ENCODE measurements at regions not wholly inside any gene's neighbourhood (a gene's known extent, or its start where the extent isn't known, plus 50 kb on each side); places are given as distances from the start of the nearest gene placed in this dataset.

DNA sequence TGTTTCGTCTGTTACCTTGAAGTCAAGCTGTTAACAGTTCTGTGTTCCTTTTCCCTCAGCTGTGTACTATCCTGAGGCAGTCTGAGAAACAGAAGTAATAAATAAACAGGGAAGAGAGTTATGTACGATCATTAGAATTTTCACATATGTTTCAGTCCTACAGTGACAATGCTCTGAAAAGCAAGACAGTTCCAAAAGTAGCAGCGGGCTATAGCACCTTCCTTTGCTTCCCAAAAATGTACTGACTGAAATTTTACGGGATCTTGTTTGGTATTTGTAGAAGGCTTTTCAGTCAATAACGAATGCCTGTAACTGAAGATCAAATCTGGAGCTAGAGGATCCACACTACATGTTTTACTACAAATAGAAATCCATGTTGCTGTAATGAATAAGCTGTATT, 428.1 kb downstream of the PYDC2 start:
- Histone ChIP-seq H3K27ac (no peak overlapping the region), H3K9ac (no peak overlapping the region), H3K79me2 (ENCODE audit: low read depth) (no peaks in the 10 kb centered on the region), H3F3A (ENCODE audit: low read depth) (peaks cover under 1% of the 10 kb centered on the region), H3K4me3 (no peak overlapping the region), H3K27me3 (no peaks in the 10 kb centered on the region), H4K20me1 (ENCODE audit: low read depth) (no peaks in the 10 kb centered on the region), H3K36me3 (no peaks in the 10 kb centered on the region), H3K4me1 (no peaks in the 10 kb centered on the region), H2AFZ (replicated peaks) (peak overlapping the region; percentile 89), H3K4me2 (no peak overlapping the region), H3K9me3 (ENCODE audit: low read depth) (no peaks in the 10 kb centered on the region)
- Mint-ChIP-seq H3K9me3 (peaks cover 2% of the 10 kb centered on the region), H3K36me3 (no peaks in the 10 kb centered on the region), H3K4me1 (peaks cover 17% of the 10 kb centered on the region), H3K4me3 (no peak overlapping the region), H3K27ac (no peak overlapping the region), H3K27me3 (ENCODE audit: insufficient read depth, low read depth) (no peaks in the 10 kb centered on the region)
- TF ChIP-seq EZH2phosphoT487 (IDR thresholded peaks at IDR 0.05): no peak
- no peak for TF ChIP-seq EZH2 (IDR thresholded peaks at IDR 0.05)
- TF ChIP-seq, protein P1, sequence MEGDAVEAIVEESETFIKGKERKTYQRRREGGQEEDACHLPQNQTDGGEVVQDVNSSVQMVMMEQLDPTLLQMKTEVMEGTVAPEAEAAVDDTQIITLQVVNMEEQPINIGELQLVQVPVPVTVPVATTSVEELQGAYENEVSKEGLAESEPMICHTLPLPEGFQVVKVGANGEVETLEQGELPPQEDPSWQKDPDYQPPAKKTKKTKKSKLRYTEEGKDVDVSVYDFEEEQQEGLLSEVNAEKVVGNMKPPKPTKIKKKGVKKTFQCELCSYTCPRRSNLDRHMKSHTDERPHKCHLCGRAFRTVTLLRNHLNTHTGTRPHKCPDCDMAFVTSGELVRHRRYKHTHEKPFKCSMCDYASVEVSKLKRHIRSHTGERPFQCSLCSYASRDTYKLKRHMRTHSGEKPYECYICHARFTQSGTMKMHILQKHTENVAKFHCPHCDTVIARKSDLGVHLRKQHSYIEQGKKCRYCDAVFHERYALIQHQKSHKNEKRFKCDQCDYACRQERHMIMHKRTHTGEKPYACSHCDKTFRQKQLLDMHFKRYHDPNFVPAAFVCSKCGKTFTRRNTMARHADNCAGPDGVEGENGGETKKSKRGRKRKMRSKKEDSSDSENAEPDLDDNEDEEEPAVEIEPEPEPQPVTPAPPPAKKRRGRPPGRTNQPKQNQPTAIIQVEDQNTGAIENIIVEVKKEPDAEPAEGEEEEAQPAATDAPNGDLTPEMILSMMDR (IDR thresholded peaks at IDR 0.05): no peak
- no peak for DNase-seq (ENCODE audit: low spot score)

DNA sequence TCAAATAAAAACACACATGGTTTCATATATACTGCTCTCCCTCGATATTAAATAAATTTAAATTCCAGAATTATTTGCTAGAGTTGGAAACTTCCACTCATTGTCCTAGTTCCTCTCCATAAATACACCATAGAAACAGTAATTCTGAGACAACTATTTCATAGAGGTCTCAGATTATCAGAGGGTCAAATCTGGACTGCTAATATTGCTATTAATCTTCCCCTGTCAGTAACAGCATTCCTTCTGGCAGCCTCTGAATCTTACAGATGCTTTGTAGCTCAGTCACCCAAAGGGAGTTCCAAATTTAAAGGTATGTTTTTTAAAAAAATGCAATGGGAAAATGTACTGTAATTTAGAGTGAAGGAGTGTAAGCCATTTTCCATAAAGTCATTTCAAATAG, 428.8 kb downstream of the PYDC2 start:
- no peak overlapping the region for H3K27ac ChIP-seq
- H3K4me2 ChIP-seq: no peak overlapping the region
- H3K4me1 Mint-ChIP-seq: peaks cover 19% of the 10 kb centered on the region
- no peak overlapping the region for H3K9ac ChIP-seq
- no peak for TF ChIP-seq EZH2 (IDR thresholded peaks at IDR 0.05)
- no peak for TF ChIP-seq EZH2phosphoT487 (IDR thresholded peaks at IDR 0.05)
- TF ChIP-seq, protein P1 (IDR thresholded peaks at IDR 0.05): no peak
- H3K4me1 ChIP-seq: peaks cover 6% of the 10 kb centered on the region
- no peaks in the 10 kb centered on the region for H3K36me3 ChIP-seq
- no peaks in the 10 kb centered on the region for H3K36me3 Mint-ChIP-seq
- H3K9me3 ChIP-seq (ENCODE audit: low read depth): no peaks in the 10 kb centered on the region
- H3K4me3 Mint-ChIP-seq: no peak overlapping the region
- no peak overlapping the region for H3K4me3 ChIP-seq
- H3K27me3 Mint-ChIP-seq (ENCODE audit: insufficient read depth, low read depth): no peaks in the 10 kb centered on the region
- H3K27ac Mint-ChIP-seq: no peak overlapping the region
- no peak for DNase-seq (ENCODE audit: low spot score)
- peaks cover 7% of the 10 kb centered on the region for H3F3A ChIP-seq (ENCODE audit: low read depth)
- H3K27me3 ChIP-seq: no peaks in the 10 kb centered on the region
- H2AFZ ChIP-seq (replicated peaks): no peak overlapping the region
- no peaks in the 10 kb centered on the region for H4K20me1 ChIP-seq (ENCODE audit: low read depth)
- no peaks in the 10 kb centered on the region for H3K79me2 ChIP-seq (ENCODE audit: low read depth)
- peaks cover 2% of the 10 kb centered on the region for H3K9me3 Mint-ChIP-seq

- DNase-seq (ENCODE audit: low spot score): no peak
- TF ChIP-seq EZH2phosphoT487 (IDR thresholded peaks at IDR 0.05) (no peak), EZH2 (IDR thresholded peaks at IDR 0.05) (no peak)
- TF ChIP-seq, protein P1 (IDR thresholded peaks at IDR 0.05): no peak
- H3K36me3 ChIP-seq: no peaks in the 10 kb centered on the region
- no peaks in the 10 kb centered on the region for H3K9me3 ChIP-seq (ENCODE audit: low read depth)
- H3K4me1 ChIP-seq: peaks cover 12% of the 10 kb centered on the region
- no peak overlapping the region for H3K27ac Mint-ChIP-seq
- H3K27me3 Mint-ChIP-seq (ENCODE audit: insufficient read depth, low read depth): peaks cover 3% of the 10 kb centered on the region
- no peak overlapping the region for H3K4me3 Mint-ChIP-seq
- no peaks in the 10 kb centered on the region for H3K27me3 ChIP-seq
- H3K9ac ChIP-seq: no peak overlapping the region
- H4K20me1 ChIP-seq (ENCODE audit: low read depth): no peaks in the 10 kb centered on the region
- no peak overlapping the region for H2AFZ ChIP-seq (replicated peaks)
- H3K27ac ChIP-seq: no peak overlapping the region
- no peaks in the 10 kb centered on the region for H3K79me2 ChIP-seq (ENCODE audit: low read depth)
- peaks cover 19% of the 10 kb centered on the region for H3K4me1 Mint-ChIP-seq
- H3K4me3 ChIP-seq: no peak overlapping the region
- H3K36me3 Mint-ChIP-seq: no peaks in the 10 kb centered on the region
- H3K9me3 Mint-ChIP-seq: peaks cover 5% of the 10 kb centered on the region
- peak overlapping the region; percentile 32 for H3K4me2 ChIP-seq
- peaks cover 12% of the 10 kb centered on the region for H3F3A ChIP-seq (ENCODE audit: low read depth)
Observed at GRCh38 chr3:191894406-191894805, 433.4 kb downstream of the PYDC2 start.

All from neural progenitor cell (in vitro differentiated cells).